Prostate gland (tissue), 2 donors: ENCODE measurements at regions not wholly inside any gene's neighbourhood (a gene's known extent, or its start where the extent isn't known, plus 50 kb on each side); places are given as distances from the start of the nearest gene placed in this dataset.

ENCODE experiments used
- DNase-seq: peaks from one replicate; pipeline ENCODE4 v3.0.0-alpha.2; 2019; ENCODE audit warnings: low spot score
- H3K27ac ChIP-seq, 2 donors: fragments of 200-600 bp; sonication (generic); 2 replicates each; pipeline ENCODE4 v1.5.1; 2017 to 2019
- H3K27me3 ChIP-seq: fragments of 200-600 bp; sonication (generic); replicated peaks from 2 replicates; pipeline ENCODE4 v1.5.1; 2019; ENCODE audit not compliant: insufficient read depth
- H3K36me3 ChIP-seq, 2 donors: fragments of 200-600 bp; sonication (generic); 1 replicate in 1 of 2; 2 replicates in 1 of 2; pipeline versions ENCODE4 v1.5.1 to v1.8.1; 2017 to 2019
- H3K4me1 ChIP-seq: fragments of 200-600 bp; sonication (generic); replicated peaks from 2 replicates; pipeline ENCODE4 v1.5.1; 2019
- H3K4me3 ChIP-seq, 2 donors: fragments of 200-600 bp; sonication (generic); 2 replicates each; pipeline ENCODE4 v1.5.1; 2017 to 2019
- H3K9me3 ChIP-seq: fragments of 200-600 bp; sonication (generic); 2 replicates; pipeline ENCODE4 v1.5.1; 2017
- POLR2A ChIP-seq: fragments of 450-650 bp; IDR thresholded peaks from one replicate; pipeline ENCODE4 v1.6.1; 2016; ENCODE audit warnings: antibody characterized with exemption, mild to moderate bottlenecking
- POLR2AphosphoS5 ChIP-seq: sonication (generic); formaldehyde crosslinking; IDR thresholded peaks from one replicate; pipeline ENCODE4 v1.6.1; 2017; ENCODE audit warnings: antibody characterized with exemption
- WGBS: methylation state at CpG from one replicate; pipeline ENCODE4 v1.1.5; 2018; 5-methylcytosine and 5-hydroxymethylcytosine counted together
- intact Hi-C: fragments of 100-400 bp; cut with DNase I; formaldehyde crosslinking; loops from one replicate; pipeline ENCODE4 v1.14.2; 2022
- TF ChIP-seq, protein P1 (sequence below), 4 experiments: fragments of 200-600 bp in 2 of 4; fragments of 450-650 bp in 2 of 4; sonication (generic) in 2 of 4; IDR thresholded peaks; 1 replicate in 3 of 4; 2 replicates in 1 of 4; pipeline ENCODE4 v1.5.1; 2016 to 2019; ENCODE audit warnings: antibody characterized with exemption in 4 of 4, mild to moderate bottlenecking in 2 of 4, moderate library complexity in 2 of 4

DNA sequence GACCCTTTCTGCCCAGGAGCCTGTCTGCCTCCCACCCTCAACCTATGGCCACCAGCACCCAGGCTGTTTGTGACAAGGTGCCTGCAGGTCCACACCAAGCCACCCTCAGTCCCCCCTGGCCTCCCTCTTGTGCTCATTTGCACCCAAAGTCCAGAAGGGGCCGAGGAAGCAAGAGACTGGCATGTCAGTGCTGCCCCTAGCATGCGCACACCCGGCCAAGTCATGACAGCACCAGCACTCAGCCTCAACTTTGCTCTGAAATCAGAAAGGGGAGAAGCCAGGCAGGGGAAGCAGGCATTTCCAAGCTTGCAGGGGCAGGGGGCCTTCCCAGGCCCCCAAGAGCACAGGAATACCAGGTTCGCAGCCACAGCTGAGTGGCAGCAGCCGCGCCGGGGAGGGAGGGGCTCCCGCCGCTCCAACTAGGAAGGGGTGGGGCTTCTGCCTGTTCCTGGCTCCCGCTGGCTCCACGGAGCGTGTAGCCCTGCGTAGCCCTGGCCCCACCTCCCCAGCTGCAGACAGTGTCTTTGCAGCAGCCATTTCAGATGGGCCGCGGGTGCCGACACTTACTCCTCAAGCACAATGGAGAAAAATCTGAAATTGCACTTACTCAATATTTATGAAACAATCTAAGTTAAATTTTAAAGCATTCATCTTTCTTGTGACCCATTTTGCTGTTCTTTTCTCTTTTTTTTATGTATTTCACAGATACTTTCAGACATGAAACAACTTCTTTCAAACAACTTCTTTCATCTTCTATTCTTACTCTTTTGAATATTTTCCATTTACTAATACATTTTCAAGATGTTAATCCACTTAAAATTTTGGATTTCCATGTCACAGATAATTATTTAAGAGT lies 54.9 kb upstream of the ABCB5 start:
- TF ChIP-seq, protein P1, sequence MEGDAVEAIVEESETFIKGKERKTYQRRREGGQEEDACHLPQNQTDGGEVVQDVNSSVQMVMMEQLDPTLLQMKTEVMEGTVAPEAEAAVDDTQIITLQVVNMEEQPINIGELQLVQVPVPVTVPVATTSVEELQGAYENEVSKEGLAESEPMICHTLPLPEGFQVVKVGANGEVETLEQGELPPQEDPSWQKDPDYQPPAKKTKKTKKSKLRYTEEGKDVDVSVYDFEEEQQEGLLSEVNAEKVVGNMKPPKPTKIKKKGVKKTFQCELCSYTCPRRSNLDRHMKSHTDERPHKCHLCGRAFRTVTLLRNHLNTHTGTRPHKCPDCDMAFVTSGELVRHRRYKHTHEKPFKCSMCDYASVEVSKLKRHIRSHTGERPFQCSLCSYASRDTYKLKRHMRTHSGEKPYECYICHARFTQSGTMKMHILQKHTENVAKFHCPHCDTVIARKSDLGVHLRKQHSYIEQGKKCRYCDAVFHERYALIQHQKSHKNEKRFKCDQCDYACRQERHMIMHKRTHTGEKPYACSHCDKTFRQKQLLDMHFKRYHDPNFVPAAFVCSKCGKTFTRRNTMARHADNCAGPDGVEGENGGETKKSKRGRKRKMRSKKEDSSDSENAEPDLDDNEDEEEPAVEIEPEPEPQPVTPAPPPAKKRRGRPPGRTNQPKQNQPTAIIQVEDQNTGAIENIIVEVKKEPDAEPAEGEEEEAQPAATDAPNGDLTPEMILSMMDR (IDR thresholded peaks at IDR 0.05): no peak
- TF ChIP-seq POLR2AphosphoS5 (no peak), POLR2A (no peak)
- no peak for DNase-seq
- Histone ChIP-seq H3K36me3 (no peaks in the 10 kb centered on the region), H3K4me1 (no peaks in the 10 kb centered on the region), H3K9me3 (no peaks in the 10 kb centered on the region), H3K27ac (no peak overlapping the region), H3K4me3 (no peak overlapping the region), H3K27me3 (no peaks in the 10 kb centered on the region)
- intact Hi-C loops: no loop called here
- 97% methylated on average over 16 of the region's 16 CpGs for WGBS

DNA sequence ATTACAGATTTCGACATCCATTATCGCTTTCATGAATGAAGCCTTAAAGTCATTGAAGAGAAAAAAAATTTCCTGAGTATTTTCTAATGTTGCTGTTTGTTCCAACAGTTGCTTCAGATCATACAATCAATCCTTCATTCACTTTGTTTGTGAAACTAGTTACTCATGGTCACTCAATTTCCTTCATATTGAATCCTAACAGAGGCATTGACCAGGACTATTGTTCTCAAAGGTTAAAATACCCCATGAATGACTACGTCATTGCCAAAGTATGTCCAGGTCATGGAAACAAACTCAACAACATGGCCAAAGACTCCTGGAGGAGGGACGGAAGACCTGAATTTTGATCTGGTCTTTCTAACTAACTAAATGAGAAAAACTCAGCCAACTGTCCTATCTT lies 54.0 kb upstream of the ABCB5 start:
- H3K9me3 ChIP-seq: no peaks in the 10 kb centered on the region
- DNase-seq: no peak
- WGBS: 92% methylated on average over 4 of the region's 4 CpGs
- H3K36me3 ChIP-seq: no peaks in the 10 kb centered on the region
- H3K4me3 ChIP-seq: no peak overlapping the region
- H3K27me3 ChIP-seq: no peaks in the 10 kb centered on the region
- TF ChIP-seq, protein P1 (IDR thresholded peaks at IDR 0.05): no peak
- TF ChIP-seq POLR2AphosphoS5 (no peak), POLR2A (no peak)
- H3K27ac ChIP-seq: no peak overlapping the region
- intact Hi-C loops: no loop called here
- H3K4me1 ChIP-seq: no peaks in the 10 kb centered on the region

DNA sequence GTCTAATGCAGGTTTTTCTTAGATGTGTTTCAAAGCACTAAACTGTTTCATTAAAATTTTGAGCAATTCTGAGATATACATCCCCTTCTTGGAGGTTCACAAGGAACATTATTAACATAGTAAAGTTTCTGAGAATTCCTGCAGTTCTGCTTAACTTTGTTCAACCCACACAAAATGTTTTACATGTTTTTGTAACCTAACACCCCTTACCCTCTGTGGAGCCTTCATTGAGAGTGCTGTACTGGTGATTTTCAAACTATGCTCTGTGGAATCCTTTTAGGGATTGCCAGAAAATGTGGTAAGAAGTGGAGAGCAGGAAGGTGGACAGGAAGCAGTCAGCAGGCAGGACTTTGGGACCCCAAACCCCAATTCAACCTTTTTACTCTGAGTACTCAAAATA lies 53.6 kb upstream of the ABCB5 start:
- no peaks in the 10 kb centered on the region for H3K9me3 ChIP-seq
- no peak overlapping the region for H3K4me3 ChIP-seq
- H3K27ac ChIP-seq: no peak overlapping the region
- no peak for TF ChIP-seq POLR2AphosphoS5
- no peak for TF ChIP-seq POLR2A
- TF ChIP-seq, protein P1 (IDR thresholded peaks at IDR 0.05): no peak
- no peaks in the 10 kb centered on the region for H3K4me1 ChIP-seq
- no peaks in the 10 kb centered on the region for H3K27me3 ChIP-seq
- no peak for DNase-seq
- intact Hi-C loops: no loop called here
- H3K36me3 ChIP-seq: no peaks in the 10 kb centered on the region

DNA sequence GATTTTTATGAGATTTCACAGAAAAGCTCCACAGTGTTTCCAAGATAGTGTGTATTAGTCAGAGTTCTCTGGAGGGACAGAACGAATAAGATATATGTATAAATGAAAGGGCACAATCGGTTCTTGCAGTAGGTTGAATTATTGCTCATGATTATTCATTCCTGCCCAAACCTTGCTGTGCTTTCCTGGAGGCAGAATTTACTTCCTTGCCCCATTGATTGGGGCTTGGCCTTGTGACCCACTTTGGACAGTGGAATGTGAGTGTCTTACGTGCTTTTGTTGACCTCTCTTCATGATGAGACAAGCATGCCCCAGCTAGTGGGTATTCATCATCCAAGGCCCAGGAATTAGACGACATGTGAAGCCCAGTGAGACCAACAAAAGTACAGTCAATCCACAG lies 53.0 kb upstream of the ABCB5 start:
- H3K36me3 ChIP-seq: no peaks in the 10 kb centered on the region
- TF ChIP-seq POLR2AphosphoS5: no peak
- TF ChIP-seq, protein P1 (IDR thresholded peaks at IDR 0.05): no peak
- TF ChIP-seq POLR2A: no peak
- intact Hi-C loops: no loop called here
- no peaks in the 10 kb centered on the region for H3K27me3 ChIP-seq
- H3K4me1 ChIP-seq: no peaks in the 10 kb centered on the region
- no peaks in the 10 kb centered on the region for H3K9me3 ChIP-seq
- no peak overlapping the region for H3K4me3 ChIP-seq
- no peak for DNase-seq
- H3K27ac ChIP-seq: no peak overlapping the region
- 56% methylated on average over 4 of the region's 4 CpGs for WGBS
